GM21786 (cell line): ENCODE measurements at regions not wholly inside any gene's neighbourhood (a gene's known extent, or its start where the extent isn't known, plus 50 kb on each side); places are given as distances from the start of the nearest gene placed in this dataset.
"Not testable (repeated sequence)": the region's sequence is repeated elsewhere in the genome, so short reads cannot be mapped to it uniquely, and the experiment has no call there.

Experiments
- ATAC-seq: cut with Tn5 transposase; IDR thresholded peaks from one replicate; pipeline ENCODE4 v1.9.1; 2021; ENCODE audit not compliant: unreplicated experiment

DNA sequence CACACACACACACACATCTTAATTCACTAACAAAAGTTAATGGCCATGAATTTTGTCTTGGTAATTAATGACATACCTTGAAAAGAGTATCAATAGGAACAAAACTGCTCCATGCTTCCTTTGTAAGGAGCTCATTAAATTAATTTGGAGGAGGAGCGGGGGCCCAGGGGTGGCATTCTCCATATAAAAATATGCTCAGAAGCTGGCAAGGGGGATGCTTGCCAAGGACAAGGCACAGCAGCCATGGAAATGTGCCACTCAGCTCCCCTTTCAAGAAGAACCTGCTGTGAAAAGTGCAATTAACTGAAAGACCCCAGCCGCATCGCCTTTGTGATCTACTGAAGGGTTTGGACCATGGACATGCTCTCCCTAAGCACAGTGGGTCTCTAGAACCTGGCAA is 385.9 kb upstream of the API5 start:
- ATAC-seq: no peak

- no peak for ATAC-seq
Observed at GRCh38 chr11:42947405-42947804, 364.4 kb upstream of the API5 start.

- ATAC-seq: not testable (repeated sequence)
Observed at GRCh38 chr11:42949738-42950376, 361.9 kb upstream of the API5 start.

GRCh38 chr11:42951266-42951665 is 360.5 kb upstream of the API5 start:
- no peak for ATAC-seq

DNA sequence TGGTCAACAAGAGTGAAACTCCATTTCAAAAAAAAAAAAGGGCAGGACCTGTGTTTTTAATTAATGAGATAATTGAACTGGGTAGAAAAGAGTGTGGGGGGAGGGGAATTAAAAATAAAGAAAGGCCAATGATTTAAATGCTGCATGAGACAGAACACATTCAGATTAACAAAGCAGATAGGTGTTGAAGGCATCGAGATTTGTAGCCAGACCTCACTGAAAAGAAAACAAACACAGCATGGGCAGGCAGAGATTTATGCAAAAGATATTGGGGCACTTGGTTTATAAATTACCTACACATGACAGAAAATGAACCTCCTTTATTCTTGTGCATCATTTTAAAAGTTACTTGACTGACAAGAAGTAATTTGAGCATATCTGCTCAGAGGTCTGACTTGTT is 354.0 kb upstream of the API5 start:
- no peak for ATAC-seq

DNA sequence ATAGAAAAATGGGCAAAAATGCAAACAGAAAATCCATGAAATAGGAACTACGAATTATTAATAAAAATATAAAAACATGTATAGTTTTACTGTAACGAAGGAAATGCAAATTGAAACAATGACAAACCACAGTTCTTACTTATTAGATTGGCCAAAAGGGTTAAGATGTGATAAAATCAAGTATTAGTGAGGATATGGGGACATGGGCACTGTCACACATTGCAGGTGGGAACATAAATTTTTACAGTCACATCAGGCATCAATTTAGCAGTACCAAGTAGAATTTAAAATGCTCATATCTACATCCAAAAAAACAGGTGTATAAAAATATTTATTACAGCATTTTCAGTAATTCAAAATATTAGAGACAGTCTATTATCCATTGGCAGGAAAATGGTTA is 353.2 kb upstream of the API5 start:
- no peak for ATAC-seq

- no peak for ATAC-seq
Observed at GRCh38 chr11:42960521-42961088, 351.2 kb upstream of the API5 start.

DNA sequence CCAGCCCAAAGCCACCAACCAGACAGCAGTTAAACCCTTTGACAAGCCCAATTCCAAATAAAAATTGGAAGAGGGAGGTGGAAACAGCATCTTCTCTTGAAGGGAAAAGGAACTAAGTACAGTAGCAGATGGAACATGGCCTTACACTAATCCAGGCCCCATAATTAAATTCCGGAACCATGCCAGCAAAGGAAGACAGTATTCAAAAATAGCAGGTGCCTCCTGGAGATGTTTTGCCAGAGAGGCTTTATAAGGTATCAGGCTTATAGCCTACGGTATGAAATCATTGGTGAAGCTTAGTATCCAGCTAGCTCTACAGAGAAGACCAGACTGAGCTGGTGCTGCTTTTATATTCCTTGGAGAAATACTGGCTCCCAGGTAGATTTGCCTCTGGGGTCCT is 344.1 kb upstream of the API5 start:
- ATAC-seq: no peak

- ATAC-seq: no peak
Observed at GRCh38 chr11:42972741-42973140, 339.1 kb upstream of the API5 start.

DNA sequence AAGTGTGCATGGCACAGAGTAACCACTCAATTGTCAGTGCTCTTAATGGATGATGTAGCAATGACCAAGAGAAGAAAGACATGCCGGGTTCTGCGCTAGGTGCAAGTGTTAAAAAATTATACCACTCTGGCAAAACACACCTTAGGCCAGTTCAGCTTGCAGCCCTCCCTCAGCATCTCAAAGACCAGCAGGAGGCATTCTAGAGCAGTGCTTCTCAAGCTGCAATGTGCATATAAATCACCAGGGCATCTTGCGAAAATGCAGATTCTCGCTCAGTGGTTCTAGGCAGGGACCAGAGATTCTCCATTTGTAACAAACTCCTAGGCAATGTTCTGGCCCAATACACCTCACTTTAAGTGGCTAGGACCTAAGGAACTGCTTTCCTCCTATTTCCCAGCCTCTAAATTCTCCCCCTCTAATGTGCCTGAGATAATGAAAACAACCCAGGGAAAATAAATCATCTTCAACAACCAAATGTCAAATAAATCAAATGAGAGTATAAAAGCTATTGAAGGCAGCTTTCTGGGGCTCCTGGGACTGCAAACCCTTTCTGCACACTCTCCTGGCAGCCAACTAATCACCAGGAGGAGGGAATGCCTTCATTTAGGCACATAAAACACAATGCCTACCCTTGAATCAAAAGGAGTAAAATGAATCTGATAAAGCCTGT is 337.2 kb upstream of the API5 start:
- ATAC-seq: no peak

GRCh38 chr11:42975180-42975529 is 336.6 kb upstream of the API5 start:
- no peak for ATAC-seq

- no peak for ATAC-seq
Observed at GRCh38 chr11:42976636-42977217, 335.1 kb upstream of the API5 start.

DNA sequence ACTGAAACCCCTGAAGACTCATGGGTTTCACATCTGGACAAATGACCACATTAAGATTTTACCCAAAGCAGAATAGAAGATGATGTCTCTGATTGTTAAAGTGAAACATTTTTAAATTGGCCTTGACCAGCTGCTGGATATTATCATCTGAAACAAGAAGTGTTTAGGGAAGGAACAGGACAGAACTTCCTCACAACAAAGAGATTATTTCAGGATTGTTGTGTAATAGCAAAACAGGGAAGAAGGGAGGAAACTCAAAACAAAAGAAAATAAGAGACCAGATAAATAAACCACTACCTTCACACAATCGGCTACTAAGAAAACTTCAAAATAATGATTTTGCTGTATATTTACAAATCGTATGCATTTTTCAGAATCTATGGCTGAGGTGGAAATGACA is 319.2 kb upstream of the API5 start:
- no peak for ATAC-seq

DNA sequence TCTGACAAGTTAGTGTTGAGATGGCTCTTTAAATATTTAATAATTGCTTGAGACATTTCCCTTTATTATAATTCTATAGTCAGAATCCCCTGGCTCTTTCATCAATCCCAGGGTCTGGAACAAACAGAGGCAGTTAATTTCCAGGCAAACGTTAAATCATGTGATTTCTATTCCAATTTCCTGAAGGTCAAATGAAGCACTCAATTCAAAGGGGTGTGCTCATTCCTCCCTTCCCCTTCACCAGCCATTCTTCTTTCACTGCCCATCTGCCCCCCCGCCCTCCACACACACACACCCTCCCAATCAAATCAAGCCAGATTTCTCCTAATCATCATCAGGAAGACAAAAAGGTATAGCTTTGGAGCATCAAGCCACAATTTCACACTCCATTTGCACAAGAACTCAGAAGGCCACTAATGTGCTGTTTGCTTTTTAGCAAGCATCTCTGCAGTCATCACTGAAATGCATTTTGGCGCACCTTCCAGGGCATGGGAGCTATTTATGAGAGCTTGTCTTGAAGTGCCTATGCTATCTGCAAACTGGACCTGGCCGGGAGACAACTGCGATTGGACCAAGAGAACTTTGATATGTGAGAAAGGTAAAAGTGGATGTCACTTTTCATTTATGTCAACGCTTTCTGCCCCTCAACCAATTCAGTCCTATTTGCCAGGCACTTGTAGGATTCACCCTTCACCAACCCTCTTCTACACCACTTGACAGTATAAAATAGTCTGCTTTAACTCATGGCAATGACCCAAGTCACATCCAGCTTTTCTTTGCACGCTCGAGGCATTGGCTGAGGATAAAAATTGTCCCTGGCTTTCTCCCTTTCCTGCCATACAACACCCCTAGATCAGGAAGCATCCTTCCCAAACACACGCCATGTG is 315.1 kb upstream of the API5 start:
- no peak for ATAC-seq

- not testable (repeated sequence) for ATAC-seq
Observed at GRCh38 chr11:43004879-43005278, 306.9 kb upstream of the API5 start.

DNA sequence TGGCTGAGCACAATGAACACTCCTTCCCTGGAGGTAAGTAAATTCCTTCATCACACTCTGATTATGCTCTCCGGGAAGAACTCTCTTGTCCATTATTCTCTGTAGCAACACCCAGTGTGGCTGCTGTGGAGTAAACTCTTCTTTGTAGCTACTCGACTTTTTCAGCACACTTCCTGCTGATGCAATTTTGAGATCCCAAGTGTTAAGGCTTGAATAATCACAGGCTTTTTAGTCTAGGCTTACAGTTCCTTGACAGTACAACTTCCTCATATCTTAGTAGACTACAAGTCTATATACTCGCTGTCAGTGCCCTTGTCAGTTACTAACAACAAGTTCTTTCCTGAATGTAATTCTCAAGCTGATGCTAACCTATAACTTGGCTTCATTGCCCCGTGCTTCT is 301.8 kb upstream of the API5 start:
- no peak for ATAC-seq

DNA sequence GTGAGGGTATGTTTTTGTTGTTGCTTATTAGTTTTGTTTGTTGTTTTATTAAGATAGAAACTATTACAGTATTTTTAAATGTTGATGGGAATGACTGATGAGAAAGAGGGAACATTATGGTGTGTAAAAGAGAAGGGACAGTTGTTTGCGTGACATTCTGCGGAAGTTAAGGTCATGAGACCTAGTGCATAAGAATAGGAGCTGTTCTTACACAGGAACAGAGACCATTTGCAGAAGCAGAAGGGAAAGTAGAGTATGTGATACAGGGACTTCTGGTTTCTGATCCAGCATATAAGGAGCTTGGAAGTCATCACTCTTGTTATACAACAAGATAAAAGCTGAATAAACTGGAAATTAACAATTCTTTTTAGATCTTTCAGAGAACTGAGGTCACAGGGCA is 299.2 kb upstream of the API5 start:
- no peak for ATAC-seq

DNA sequence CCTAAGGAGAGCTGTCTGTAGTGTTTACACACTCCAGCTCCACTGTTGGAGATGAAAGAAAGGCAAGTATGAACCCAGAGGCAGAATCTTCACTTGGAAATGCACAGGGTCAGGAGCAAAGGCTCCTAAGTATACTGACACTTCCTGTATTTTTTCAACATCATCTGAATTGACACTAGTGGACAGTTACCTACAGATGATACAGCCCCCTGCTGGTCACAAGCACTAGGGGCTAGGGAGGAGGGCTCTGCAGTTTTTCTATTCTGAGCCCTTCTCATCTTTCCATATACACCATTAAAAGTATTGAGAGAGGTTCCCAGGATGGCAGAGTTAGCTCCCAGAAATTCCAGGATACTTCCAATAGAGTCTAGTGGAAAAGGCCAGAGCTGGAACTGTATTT is 290.3 kb upstream of the API5 start:
- peak; percentile 90 for ATAC-seq

DNA sequence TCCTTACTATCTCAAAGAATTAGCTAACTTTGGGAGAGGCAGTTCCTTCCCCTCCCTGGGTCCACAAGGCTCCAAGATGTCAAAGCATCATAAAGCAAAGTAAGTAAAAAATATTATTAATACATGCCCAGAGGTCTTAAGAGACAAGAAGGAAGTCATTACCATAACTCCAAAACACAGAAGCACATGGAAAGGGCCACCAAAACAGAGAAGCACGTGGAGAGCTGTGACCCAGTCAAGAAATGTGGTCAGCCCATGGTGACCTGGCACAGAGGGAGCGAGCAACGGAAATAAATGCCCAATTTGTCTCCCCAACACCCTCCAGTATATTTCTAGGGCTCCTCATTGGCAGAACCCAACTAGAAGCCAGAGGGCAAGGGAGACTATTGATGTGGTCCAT is 277.5 kb upstream of the API5 start:
- no peak for ATAC-seq

DNA sequence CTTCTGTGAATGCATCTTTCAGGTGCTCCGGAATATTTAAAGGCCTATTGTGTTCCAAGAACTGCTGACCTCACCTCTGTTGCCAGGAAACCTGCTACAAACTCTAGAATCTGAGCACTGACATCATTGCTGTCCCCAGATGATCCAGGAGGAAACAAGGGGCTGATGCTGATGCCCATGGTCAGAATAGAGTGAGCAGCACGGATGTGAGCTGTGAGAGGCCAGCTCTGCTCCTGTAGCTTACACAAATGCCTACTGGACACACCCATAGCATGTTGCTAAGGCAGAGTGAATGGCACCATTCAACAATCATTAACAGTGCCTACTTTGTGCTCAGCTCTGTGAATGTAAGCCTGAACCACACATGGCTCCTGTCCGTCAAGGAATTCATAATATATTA is 276.7 kb upstream of the API5 start:
- no peak for ATAC-seq

- no peak for ATAC-seq
Observed at GRCh38 chr11:43053638-43054412, 258.0 kb upstream of the API5 start.
